Astrocyte (in vitro differentiated cells and primary cell): ENCODE measurements at regions not wholly inside any gene's neighbourhood (a gene's known extent, or its start where the extent isn't known, plus 50 kb on each side); places are given as distances from the start of the nearest gene placed in this dataset.

Experiments
- EZH2 ChIP-seq: IDR thresholded peaks from 2 replicates; pipeline ENCODE4 v1.6.1; 2012; ENCODE audit warnings: mild to moderate bottlenecking, low read length, inconsistent platforms; ENCODE audit not compliant: insufficient read depth
- TF ChIP-seq, protein P1 (sequence below): IDR thresholded peaks from 2 replicates; pipeline ENCODE4 v1.5.1; 2011; ENCODE audit warnings: low read depth, mild to moderate bottlenecking, inconsistent platforms, low read length, moderate library complexity; ENCODE audit not compliant: insufficient read depth

DNA sequence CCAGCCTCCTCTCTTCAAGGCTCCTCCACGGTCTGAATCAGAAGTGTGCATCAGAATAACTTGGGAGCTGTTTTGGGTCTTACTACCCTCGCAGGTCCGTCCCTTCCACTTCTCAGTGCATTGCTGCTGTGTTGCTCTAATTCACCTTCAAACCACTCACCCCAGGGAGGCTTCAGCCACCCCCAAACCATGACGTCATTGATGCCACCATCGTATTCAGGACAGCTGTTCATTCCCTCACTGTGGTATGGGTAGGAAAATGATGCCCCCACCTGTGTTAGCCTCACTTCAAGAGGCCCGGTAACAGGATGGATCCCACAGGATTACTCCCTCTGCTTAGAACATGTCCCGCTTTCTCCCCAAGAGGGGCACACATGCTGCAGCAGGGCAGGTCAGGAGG is 1005.7 kb downstream of the UQCRFS1 start:
- TF ChIP-seq, protein P1, sequence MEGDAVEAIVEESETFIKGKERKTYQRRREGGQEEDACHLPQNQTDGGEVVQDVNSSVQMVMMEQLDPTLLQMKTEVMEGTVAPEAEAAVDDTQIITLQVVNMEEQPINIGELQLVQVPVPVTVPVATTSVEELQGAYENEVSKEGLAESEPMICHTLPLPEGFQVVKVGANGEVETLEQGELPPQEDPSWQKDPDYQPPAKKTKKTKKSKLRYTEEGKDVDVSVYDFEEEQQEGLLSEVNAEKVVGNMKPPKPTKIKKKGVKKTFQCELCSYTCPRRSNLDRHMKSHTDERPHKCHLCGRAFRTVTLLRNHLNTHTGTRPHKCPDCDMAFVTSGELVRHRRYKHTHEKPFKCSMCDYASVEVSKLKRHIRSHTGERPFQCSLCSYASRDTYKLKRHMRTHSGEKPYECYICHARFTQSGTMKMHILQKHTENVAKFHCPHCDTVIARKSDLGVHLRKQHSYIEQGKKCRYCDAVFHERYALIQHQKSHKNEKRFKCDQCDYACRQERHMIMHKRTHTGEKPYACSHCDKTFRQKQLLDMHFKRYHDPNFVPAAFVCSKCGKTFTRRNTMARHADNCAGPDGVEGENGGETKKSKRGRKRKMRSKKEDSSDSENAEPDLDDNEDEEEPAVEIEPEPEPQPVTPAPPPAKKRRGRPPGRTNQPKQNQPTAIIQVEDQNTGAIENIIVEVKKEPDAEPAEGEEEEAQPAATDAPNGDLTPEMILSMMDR = no peak
- no peak for TF ChIP-seq EZH2
